Neural cell (in vitro differentiated cells): ENCODE measurements at regions not wholly inside any gene's neighbourhood (a gene's known extent, or its start where the extent isn't known, plus 50 kb on each side); places are given as distances from the start of the nearest gene placed in this dataset.
A peak's percentile ranks its signal among the peaks of the same experiment; 100 is the strongest.

Source experiments
- CTCF ChIP-seq: fragments of 450-650 bp; IDR thresholded peaks from 2 replicates; pipeline ENCODE4 v1.5.1; 2014; ENCODE audit warnings: antibody characterized with exemption, mild to moderate bottlenecking, moderate library complexity; ENCODE audit not compliant: poor library complexity, severe bottlenecking
- EZH2 ChIP-seq: fragments of 200-600, 300-800 bp; shearing (Covaris generic), sonication (generic); IDR thresholded peaks from 2 replicates; pipeline ENCODE4 v1.6.1; 2014; ENCODE audit warnings: antibody characterized with exemption, low read length, borderline replicate concordance, mild to moderate bottlenecking; ENCODE audit not compliant: insufficient read depth, poor library complexity, severe bottlenecking

- peak; percentile 78 for TF ChIP-seq CTCF
- no peak for TF ChIP-seq EZH2
Observed at GRCh38 chr4:34720571-34720970, 1523.7 kb downstream of the ARAP2 start.
